ENCODE measurements at regions not wholly inside any gene's neighbourhood (a gene's known extent, or its start where the extent isn't known, plus 50 kb on each side); places are given as distances from the start of the nearest gene placed in this dataset.

GRCh38 chr2:105584435-105585010, 160.2 kb upstream of the NCK2 start:
- TF ChIP-seq, protein P1, sequence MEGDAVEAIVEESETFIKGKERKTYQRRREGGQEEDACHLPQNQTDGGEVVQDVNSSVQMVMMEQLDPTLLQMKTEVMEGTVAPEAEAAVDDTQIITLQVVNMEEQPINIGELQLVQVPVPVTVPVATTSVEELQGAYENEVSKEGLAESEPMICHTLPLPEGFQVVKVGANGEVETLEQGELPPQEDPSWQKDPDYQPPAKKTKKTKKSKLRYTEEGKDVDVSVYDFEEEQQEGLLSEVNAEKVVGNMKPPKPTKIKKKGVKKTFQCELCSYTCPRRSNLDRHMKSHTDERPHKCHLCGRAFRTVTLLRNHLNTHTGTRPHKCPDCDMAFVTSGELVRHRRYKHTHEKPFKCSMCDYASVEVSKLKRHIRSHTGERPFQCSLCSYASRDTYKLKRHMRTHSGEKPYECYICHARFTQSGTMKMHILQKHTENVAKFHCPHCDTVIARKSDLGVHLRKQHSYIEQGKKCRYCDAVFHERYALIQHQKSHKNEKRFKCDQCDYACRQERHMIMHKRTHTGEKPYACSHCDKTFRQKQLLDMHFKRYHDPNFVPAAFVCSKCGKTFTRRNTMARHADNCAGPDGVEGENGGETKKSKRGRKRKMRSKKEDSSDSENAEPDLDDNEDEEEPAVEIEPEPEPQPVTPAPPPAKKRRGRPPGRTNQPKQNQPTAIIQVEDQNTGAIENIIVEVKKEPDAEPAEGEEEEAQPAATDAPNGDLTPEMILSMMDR (IDR thresholded peaks at IDR 0.05; ENCODE audit: poor library complexity, severe bottlenecking) = no peak
- TF ChIP-seq MXI1 (conservative IDR thresholded peaks at IDR 0.05; ENCODE audit: poor library complexity, severe bottlenecking) (no peak), EZH2 (IDR thresholded peaks at IDR 0.05; ENCODE audit: borderline replicate concordance, insufficient read depth, low read length, poor library complexity, severe bottlenecking) (no peak), POLR2AphosphoS5 (IDR thresholded peaks at IDR 0.05) (no peak)
- TF ChIP-seq, protein P2, sequence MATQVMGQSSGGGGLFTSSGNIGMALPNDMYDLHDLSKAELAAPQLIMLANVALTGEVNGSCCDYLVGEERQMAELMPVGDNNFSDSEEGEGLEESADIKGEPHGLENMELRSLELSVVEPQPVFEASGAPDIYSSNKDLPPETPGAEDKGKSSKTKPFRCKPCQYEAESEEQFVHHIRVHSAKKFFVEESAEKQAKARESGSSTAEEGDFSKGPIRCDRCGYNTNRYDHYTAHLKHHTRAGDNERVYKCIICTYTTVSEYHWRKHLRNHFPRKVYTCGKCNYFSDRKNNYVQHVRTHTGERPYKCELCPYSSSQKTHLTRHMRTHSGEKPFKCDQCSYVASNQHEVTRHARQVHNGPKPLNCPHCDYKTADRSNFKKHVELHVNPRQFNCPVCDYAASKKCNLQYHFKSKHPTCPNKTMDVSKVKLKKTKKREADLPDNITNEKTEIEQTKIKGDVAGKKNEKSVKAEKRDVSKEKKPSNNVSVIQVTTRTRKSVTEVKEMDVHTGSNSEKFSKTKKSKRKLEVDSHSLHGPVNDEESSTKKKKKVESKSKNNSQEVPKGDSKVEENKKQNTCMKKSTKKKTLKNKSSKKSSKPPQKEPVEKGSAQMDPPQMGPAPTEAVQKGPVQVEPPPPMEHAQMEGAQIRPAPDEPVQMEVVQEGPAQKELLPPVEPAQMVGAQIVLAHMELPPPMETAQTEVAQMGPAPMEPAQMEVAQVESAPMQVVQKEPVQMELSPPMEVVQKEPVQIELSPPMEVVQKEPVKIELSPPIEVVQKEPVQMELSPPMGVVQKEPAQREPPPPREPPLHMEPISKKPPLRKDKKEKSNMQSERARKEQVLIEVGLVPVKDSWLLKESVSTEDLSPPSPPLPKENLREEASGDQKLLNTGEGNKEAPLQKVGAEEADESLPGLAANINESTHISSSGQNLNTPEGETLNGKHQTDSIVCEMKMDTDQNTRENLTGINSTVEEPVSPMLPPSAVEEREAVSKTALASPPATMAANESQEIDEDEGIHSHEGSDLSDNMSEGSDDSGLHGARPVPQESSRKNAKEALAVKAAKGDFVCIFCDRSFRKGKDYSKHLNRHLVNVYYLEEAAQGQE (IDR thresholded peaks at IDR 0.05; ENCODE audit: borderline replicate concordance) = no peak
